ENCODE measurements at regions not wholly inside any gene's neighbourhood (a gene's known extent, or its start where the extent isn't known, plus 50 kb on each side); places are given as distances from the start of the nearest gene placed in this dataset.
"Not testable (repeated sequence)": the region's sequence is repeated elsewhere in the genome, so short reads cannot be mapped to it uniquely, and the experiment has no call there.

GRCh38 chr15:38002883-38003477, 68.5 kb downstream of the TMCO5A start:
- no peak for DNase-seq

GRCh38 chr15:38004218-38004861, 69.9 kb downstream of the TMCO5A start:
- DNase-seq = no peak

- DNase-seq = no peak
Observed at GRCh38 chr15:38005953-38006808, 71.7 kb downstream of the TMCO5A start.

GRCh38 chr15:38010395-38010794, 76.0 kb downstream of the TMCO5A start:
- no peak for DNase-seq

GRCh38 chr15:38012894-38013293, 78.5 kb downstream of the TMCO5A start:
- DNase-seq = no peak

- no peak for DNase-seq
Observed at GRCh38 chr15:38017721-38018120, 83.3 kb downstream of the TMCO5A start.

GRCh38 chr15:38019066-38019465, 84.6 kb downstream of the TMCO5A start:
- DNase-seq = no peak

- DNase-seq = no peak
Observed at GRCh38 chr15:38021259-38021658, 86.8 kb downstream of the TMCO5A start.

- no peak for DNase-seq
Observed at GRCh38 chr15:38024293-38025091, 90.1 kb downstream of the TMCO5A start.

- not testable (repeated sequence) for DNase-seq
Observed at GRCh38 chr15:38025656-38026055, 91.2 kb downstream of the TMCO5A start.

- no peak for DNase-seq
Observed at GRCh38 chr15:38028869-38029268, 94.4 kb downstream of the TMCO5A start.

- DNase-seq = no peak
Observed at GRCh38 chr15:38029736-38030135, 95.3 kb downstream of the TMCO5A start.

GRCh38 chr15:38030609-38031008, 96.2 kb downstream of the TMCO5A start:
- no peak for DNase-seq

GRCh38 chr15:38035701-38036100, 101.3 kb downstream of the TMCO5A start:
- no peak for DNase-seq

- no peak for DNase-seq
Observed at GRCh38 chr15:38036790-38037338, 102.4 kb downstream of the TMCO5A start.

- no peak for DNase-seq
Observed at GRCh38 chr15:38038659-38039442, 104.4 kb downstream of the TMCO5A start.

GRCh38 chr15:38040615-38041014, 106.2 kb downstream of the TMCO5A start:
- DNase-seq = no peak

GRCh38 chr15:38041576-38041975, 107.1 kb downstream of the TMCO5A start:
- no peak for DNase-seq

GRCh38 chr15:38042211-38042610, 107.8 kb downstream of the TMCO5A start:
- DNase-seq = no peak

- no peak for DNase-seq
Observed at GRCh38 chr15:38042707-38043445, 108.4 kb downstream of the TMCO5A start.
